ENCODE measurements at regions not wholly inside any gene's neighbourhood (a gene's known extent, or its start where the extent isn't known, plus 50 kb on each side); places are given as distances from the start of the nearest gene placed in this dataset.

DNA sequence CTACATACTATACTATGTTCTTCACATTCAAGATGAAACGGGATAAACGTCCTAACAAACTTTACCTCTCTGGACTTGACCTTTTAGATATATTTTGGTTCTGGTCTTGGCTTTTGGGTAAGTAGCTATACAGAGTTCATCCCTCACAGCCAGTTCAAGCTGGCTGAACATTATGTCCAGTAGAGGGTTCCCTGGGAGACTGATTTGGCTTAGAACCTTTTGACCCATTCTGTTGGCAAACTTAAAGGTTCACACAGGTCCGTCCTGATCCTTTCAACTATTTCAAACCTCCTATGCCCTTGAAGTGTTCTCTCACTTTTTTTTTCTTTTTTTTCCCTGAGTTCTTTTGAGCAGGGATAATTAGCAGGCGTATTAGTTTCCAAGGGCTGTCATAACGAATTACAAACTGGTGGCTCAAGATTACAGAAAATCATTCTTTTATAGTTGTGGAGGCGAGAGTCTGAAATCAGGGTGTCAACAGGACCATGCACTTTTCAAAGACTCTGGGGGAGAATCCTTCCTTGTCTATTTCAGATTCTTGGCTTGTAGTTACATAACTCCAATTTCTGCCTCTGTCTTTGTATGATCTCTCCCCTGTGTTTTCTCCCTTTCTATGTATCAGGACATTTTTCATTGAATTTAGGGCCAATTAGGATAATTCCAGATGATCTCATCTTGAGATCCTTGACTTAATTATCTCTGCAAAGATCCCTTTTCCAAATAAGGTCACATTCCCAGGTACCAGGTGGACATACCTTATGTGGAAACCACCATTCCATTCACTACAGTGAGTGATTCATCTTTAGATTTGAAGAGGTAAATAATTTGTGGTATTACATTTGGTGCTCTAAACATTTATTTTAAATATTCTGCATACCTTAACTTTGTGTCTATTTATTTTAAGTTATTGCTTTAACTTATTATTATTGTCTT is 257.4 kb upstream of the USP25 start:
- no peak for TF ChIP-seq POLR2AphosphoS5 (IDR thresholded peaks at IDR 0.05; ENCODE audit: borderline replicate concordance, low read depth, low read length)
- no peak for TF ChIP-seq EZH2 (IDR thresholded peaks at IDR 0.05)

Data from SK-N-MC (cell line).